ENCODE measurements at regions not wholly inside any gene's neighbourhood (a gene's known extent, or its start where the extent isn't known, plus 50 kb on each side); places are given as distances from the start of the nearest gene placed in this dataset.

GRCh38 chr4:178271386-178271785 is 829.1 kb upstream of the AGA start:
- H3K4me3 ChIP-seq (replicated peaks in 1 of 2; ENCODE audit: low read depth in 1 of 2, low read length in 2 of 2) = no peak overlapping the region
- DNase-seq (ENCODE audit: low read depth, low spot score) (no peak), ATAC-seq (no peak)
- no peak overlapping the region for H3K9ac ChIP-seq (ENCODE audit: low read length)
- H4K20me1 ChIP-seq (ENCODE audit: insufficient read depth) = no peaks in the 10 kb centered on the region
- no peaks in the 10 kb centered on the region for H3K27me3 ChIP-seq (ENCODE audit: insufficient read depth, low read length)
- intact Hi-C loops (cut with micrococcal nuclease) = no loop called here
- ChIA-PET CTCF (no interaction called here), POLR2A (no interaction called here), RAD21 (ENCODE audit: low non-redundant PET in 1 of 2, low total read pairs in 2 of 2, uncharacterized antibody in 2 of 2, unreplicated experiment in 2 of 2) (no interaction called here)
- H3K9me3 ChIP-seq (ENCODE audit: control insufficient read depth in 1 of 2, insufficient read depth in 1 of 2, low read depth in 1 of 2, low read length in 2 of 2) = no peaks in the 10 kb centered on the region
- H2AFZ ChIP-seq (ENCODE audit: low read depth, low read length, poor library complexity, severe bottlenecking) = no peak overlapping the region
- H3K4me2 ChIP-seq (ENCODE audit: low read length) = no peak overlapping the region
- no peaks in the 10 kb centered on the region for H3K4me1 ChIP-seq (ENCODE audit: control insufficient read depth in 1 of 2, insufficient read depth in 2 of 2, low read length in 2 of 2)
- no peak overlapping the region for H3K27ac ChIP-seq (ENCODE audit: low read depth, low read length)
- no peaks in the 10 kb centered on the region for H3K36me3 ChIP-seq (ENCODE audit: control insufficient read depth in 1 of 2, insufficient read depth in 2 of 2, low read length in 2 of 2)
- TF ChIP-seq, protein P1, sequence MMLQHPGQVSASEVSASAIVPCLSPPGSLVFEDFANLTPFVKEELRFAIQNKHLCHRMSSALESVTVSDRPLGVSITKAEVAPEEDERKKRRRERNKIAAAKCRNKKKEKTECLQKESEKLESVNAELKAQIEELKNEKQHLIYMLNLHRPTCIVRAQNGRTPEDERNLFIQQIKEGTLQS (IDR thresholded peaks at IDR 0.05) = no peak
- TF ChIP-seq FOSL1 (IDR thresholded peaks at IDR 0.05; ENCODE audit: low read depth) = no peak
- TF ChIP-seq, protein P2, sequence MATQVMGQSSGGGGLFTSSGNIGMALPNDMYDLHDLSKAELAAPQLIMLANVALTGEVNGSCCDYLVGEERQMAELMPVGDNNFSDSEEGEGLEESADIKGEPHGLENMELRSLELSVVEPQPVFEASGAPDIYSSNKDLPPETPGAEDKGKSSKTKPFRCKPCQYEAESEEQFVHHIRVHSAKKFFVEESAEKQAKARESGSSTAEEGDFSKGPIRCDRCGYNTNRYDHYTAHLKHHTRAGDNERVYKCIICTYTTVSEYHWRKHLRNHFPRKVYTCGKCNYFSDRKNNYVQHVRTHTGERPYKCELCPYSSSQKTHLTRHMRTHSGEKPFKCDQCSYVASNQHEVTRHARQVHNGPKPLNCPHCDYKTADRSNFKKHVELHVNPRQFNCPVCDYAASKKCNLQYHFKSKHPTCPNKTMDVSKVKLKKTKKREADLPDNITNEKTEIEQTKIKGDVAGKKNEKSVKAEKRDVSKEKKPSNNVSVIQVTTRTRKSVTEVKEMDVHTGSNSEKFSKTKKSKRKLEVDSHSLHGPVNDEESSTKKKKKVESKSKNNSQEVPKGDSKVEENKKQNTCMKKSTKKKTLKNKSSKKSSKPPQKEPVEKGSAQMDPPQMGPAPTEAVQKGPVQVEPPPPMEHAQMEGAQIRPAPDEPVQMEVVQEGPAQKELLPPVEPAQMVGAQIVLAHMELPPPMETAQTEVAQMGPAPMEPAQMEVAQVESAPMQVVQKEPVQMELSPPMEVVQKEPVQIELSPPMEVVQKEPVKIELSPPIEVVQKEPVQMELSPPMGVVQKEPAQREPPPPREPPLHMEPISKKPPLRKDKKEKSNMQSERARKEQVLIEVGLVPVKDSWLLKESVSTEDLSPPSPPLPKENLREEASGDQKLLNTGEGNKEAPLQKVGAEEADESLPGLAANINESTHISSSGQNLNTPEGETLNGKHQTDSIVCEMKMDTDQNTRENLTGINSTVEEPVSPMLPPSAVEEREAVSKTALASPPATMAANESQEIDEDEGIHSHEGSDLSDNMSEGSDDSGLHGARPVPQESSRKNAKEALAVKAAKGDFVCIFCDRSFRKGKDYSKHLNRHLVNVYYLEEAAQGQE (IDR thresholded peaks at IDR 0.05; ENCODE audit: low read depth) = no peak
- TF ChIP-seq ZBTB33 (IDR thresholded peaks at IDR 0.05; ENCODE audit: extremely low read depth, insufficient replicate concordance, low read length) = no peak
- no peak for TF ChIP-seq EZH2 (IDR thresholded peaks at IDR 0.05)
- no peak for TF ChIP-seq ZFX (IDR thresholded peaks at IDR 0.05)
- H3K9me2 ChIP-seq (ENCODE audit: insufficient read depth) = no peaks in the 10 kb centered on the region
- no peaks in the 10 kb centered on the region for H3K79me2 ChIP-seq (ENCODE audit: insufficient read depth, low read length)
- BruUV-seq (replicated peaks) = no TSS peak

Measured in HCT116 (cell line).